HEK293T (cell line): ENCODE measurements at regions not wholly inside any gene's neighbourhood (a gene's known extent, or its start where the extent isn't known, plus 50 kb on each side); places are given as distances from the start of the nearest gene placed in this dataset.

Experiments
- CTCF ChIA-PET: fragments of 350-600 bp; formaldehyde crosslinking; extraction: SDS; loops from one replicate; lab custom pipeline; 2021; ENCODE audit warnings: antibody characterized with exemption, inconsistent platforms; lab: Yijun Ruan, JAX
- POLR2A ChIA-PET: fragments of 350-600 bp; formaldehyde crosslinking; extraction: SDS; loops from one replicate; lab custom pipeline; 2020; ENCODE audit warnings: antibody characterized with exemption, inconsistent platforms; lab: Yijun Ruan, JAX
- DNase-seq: peaks from one replicate; pipeline ENCODE4 v3.0.0; 2012; ENCODE audit warnings: mixed read lengths; ENCODE audit errors: extremely low spot score
- ARNT ChIP-seq: fragments of 450-650 bp; IDR thresholded peaks from 2 replicates; pipeline ENCODE4 v1.6.1; 2017; ENCODE audit warnings: mild to moderate bottlenecking
- BHLHE40 ChIP-seq: fragments of 450-650 bp; IDR thresholded peaks from 2 replicates; pipeline ENCODE4 v1.6.1; 2016; ENCODE audit warnings: mild to moderate bottlenecking, moderate library complexity, borderline replicate concordance
- CTBP1 ChIP-seq: fragments of 450-650 bp; IDR thresholded peaks from 2 replicates; pipeline ENCODE4 v1.6.1; 2016; ENCODE audit warnings: borderline replicate concordance
- ELF4 ChIP-seq: fragments of 450-650 bp; IDR thresholded peaks from 2 replicates; pipeline ENCODE4 v1.6.1; 2017; ENCODE audit warnings: antibody characterized with exemption
- FOXA1 ChIP-seq: fragments of 450-650 bp; IDR thresholded peaks from 2 replicates; pipeline ENCODE4 v1.6.1; 2016; ENCODE audit warnings: mild to moderate bottlenecking
- FOXK2 ChIP-seq: fragments of 450-650 bp; IDR thresholded peaks from 2 replicates; pipeline ENCODE4 v1.6.1; 2016; ENCODE audit warnings: mild to moderate bottlenecking
- FOXM1 ChIP-seq: fragments of 450-650 bp; IDR thresholded peaks from 2 replicates; pipeline ENCODE4 v1.6.1; 2017; ENCODE audit warnings: mild to moderate bottlenecking, borderline replicate concordance
- HDGF ChIP-seq: fragments of 450-650 bp; IDR thresholded peaks from 2 replicates; pipeline ENCODE4 v1.6.1; 2017; ENCODE audit warnings: antibody characterized with exemption, borderline replicate concordance
- L3MBTL2 ChIP-seq: fragments of 450-650 bp; conservative IDR thresholded peaks from 2 replicates; pipeline ENCODE4 v1.6.1; 2016; ENCODE audit warnings: mild to moderate bottlenecking
- LEF1 ChIP-seq: fragments of 450-650 bp; IDR thresholded peaks from 2 replicates; pipeline ENCODE4 v1.6.1; 2017; ENCODE audit warnings: mild to moderate bottlenecking, borderline replicate concordance
- NFRKB ChIP-seq: fragments of 450-650 bp; IDR thresholded peaks from 2 replicates; pipeline ENCODE4 v1.6.1; 2016; ENCODE audit warnings: mild to moderate bottlenecking, moderate library complexity
- PKNOX1 ChIP-seq: fragments of 450-650 bp; IDR thresholded peaks from 2 replicates; pipeline ENCODE4 v1.6.1; 2016
- SP1 ChIP-seq: fragments of 450-650 bp; IDR thresholded peaks from 2 replicates; pipeline ENCODE4 v1.6.1; 2017
- SUZ12 ChIP-seq: fragments of 450-650 bp; IDR thresholded peaks from 2 replicates; pipeline ENCODE4 v1.6.1; 2016; ENCODE audit warnings: mild to moderate bottlenecking
- TARDBP ChIP-seq: fragments of 450-650 bp; IDR thresholded peaks from 2 replicates; pipeline ENCODE4 v1.6.1; 2016
- ZNF384 ChIP-seq: fragments of 450-650 bp; IDR thresholded peaks from 2 replicates; pipeline ENCODE4 v1.6.1; 2016

- DNase-seq, result no peak
- ChIA-PET CTCF (no interaction called here), POLR2A (no interaction called here)
- TF ChIP-seq SP1 (no peak), NFRKB (no peak), CTBP1 (no peak), FOXM1 (no peak), TARDBP (no peak), SUZ12 (no peak), ELF4 (no peak), BHLHE40 (no peak), LEF1 (no peak), L3MBTL2 (no peak), PKNOX1 (no peak), HDGF (no peak), ZNF384 (no peak), FOXK2 (no peak), FOXA1 (no peak), ARNT (no peak)
These were observed 228.4 kb downstream of the BLID start for GRCh38 chr11:121887569-121887968.

GRCh38 chr11:121886996-121887395, 229.0 kb downstream of the BLID start:
- TF ChIP-seq TARDBP, result no peak
- TF ChIP-seq FOXM1, result no peak
- TF ChIP-seq ELF4, result no peak
- TF ChIP-seq BHLHE40, result no peak
- no peak for TF ChIP-seq FOXA1
- no peak for TF ChIP-seq L3MBTL2
- no peak for TF ChIP-seq LEF1
- TF ChIP-seq FOXK2, result no peak
- no peak for TF ChIP-seq ZNF384
- no peak for TF ChIP-seq ARNT
- TF ChIP-seq SUZ12, result no peak
- ChIA-PET CTCF (no interaction called here), POLR2A (no interaction called here)
- DNase-seq, result no peak

GRCh38 chr11:121886005-121886734, 229.8 kb downstream of the BLID start:
- TF ChIP-seq HDGF (no peak), PKNOX1 (no peak), FOXK2 (no peak), L3MBTL2 (no peak), ARNT (no peak), CTBP1 (no peak), FOXA1 (no peak)
- DNase-seq, result no peak
- ChIA-PET CTCF (no interaction called here), POLR2A (no interaction called here)

GRCh38 chr11:121884626-121885025, 231.4 kb downstream of the BLID start:
- TF ChIP-seq LEF1 (no peak), ZNF384 (no peak), NFRKB (no peak), FOXK2 (no peak), FOXA1 (no peak), FOXM1 (no peak), SP1 (no peak), CTBP1 (no peak), L3MBTL2 (no peak), PKNOX1 (no peak), BHLHE40 (no peak), HDGF (no peak), ELF4 (no peak), SUZ12 (no peak), TARDBP (no peak), ARNT (no peak)
- CTCF ChIA-PET, result no interaction called here

GRCh38 chr11:121881806-121882205, 234.2 kb downstream of the BLID start:
- CTCF ChIA-PET, result no interaction called here
- TF ChIP-seq FOXK2 (no peak), ZNF384 (no peak), PKNOX1 (no peak), TARDBP (no peak), SP1 (no peak), LEF1 (no peak), SUZ12 (no peak), FOXA1 (no peak), L3MBTL2 (no peak), ARNT (no peak)
- POLR2A ChIA-PET, result no interaction called here
- DNase-seq, result no peak

More at GRCh38 chr11:121884626-121885025, 231.4 kb downstream of the BLID start:
- POLR2A ChIA-PET, result no interaction called here
- DNase-seq, result no peak

GRCh38 chr11:121877152-121877551, 238.9 kb downstream of the BLID start:
- ChIA-PET POLR2A (no interaction called here), CTCF (no interaction called here)
- no peak for DNase-seq
- TF ChIP-seq FOXA1, result no peak
- no peak for TF ChIP-seq HDGF
- TF ChIP-seq ZNF384, result no peak
- no peak for TF ChIP-seq SUZ12
- no peak for TF ChIP-seq BHLHE40
- TF ChIP-seq PKNOX1, result no peak
- no peak for TF ChIP-seq FOXK2
- no peak for TF ChIP-seq ELF4
- TF ChIP-seq ARNT, result no peak
- TF ChIP-seq FOXM1, result no peak
- TF ChIP-seq CTBP1, result no peak
- no peak for TF ChIP-seq L3MBTL2
- no peak for TF ChIP-seq SP1
- no peak for TF ChIP-seq NFRKB
- TF ChIP-seq TARDBP, result no peak
- no peak for TF ChIP-seq LEF1
